DOHH2 (cell line): ENCODE measurements at regions not wholly inside any gene's neighbourhood (a gene's known extent, or its start where the extent isn't known, plus 50 kb on each side); places are given as distances from the start of the nearest gene placed in this dataset.

Source experiments
- H3F3A ChIP-seq: fragments of 200-600 bp; sonication (generic), shearing (Covaris generic); 2 replicates; pipeline ENCODE4 v1.6.0; 2016; ENCODE audit warnings: antibody characterized with exemption, mild to moderate bottlenecking; ENCODE audit not compliant: control insufficient read depth, insufficient read depth
- H3K27ac ChIP-seq: fragments of 200-600 bp; sonication (generic); 2 replicates; pipeline ENCODE4 v1.5.1; 2014; ENCODE audit warnings: low read depth, mild to moderate bottlenecking, low read length, moderate library complexity
- H3K27me3 ChIP-seq: fragments of 200-600 bp; sonication (generic); 2 replicates; pipeline ENCODE4 v1.6.1; 2014; ENCODE audit warnings: mild to moderate bottlenecking, low read length, mixed read lengths; ENCODE audit not compliant: control insufficient read depth
- H3K36me3 ChIP-seq: fragments of 200-600 bp; sonication (generic); 2 replicates; pipeline ENCODE4 v1.6.1; 2014; ENCODE audit warnings: mild to moderate bottlenecking, low read length, moderate library complexity, mixed read lengths; ENCODE audit not compliant: control insufficient read depth
- H3K4me1 ChIP-seq: fragments of 200-600 bp; sonication (generic); 2 replicates; pipeline ENCODE4 v1.6.1; 2014; ENCODE audit warnings: mild to moderate bottlenecking, low read length, mixed read lengths; ENCODE audit not compliant: control insufficient read depth
- H3K4me2 ChIP-seq: fragments of 200-600 bp; sonication (generic); 2 replicates; pipeline ENCODE4 v1.6.0; 2014; ENCODE audit warnings: mild to moderate bottlenecking, low read length, moderate library complexity
- H3K4me3 ChIP-seq: fragments of 200-600 bp; sonication (generic); 2 replicates; pipeline ENCODE4 v1.5.1; 2014; ENCODE audit warnings: mild to moderate bottlenecking, low read length, mixed read lengths
- H3K79me2 ChIP-seq: fragments of 200-600 bp; sonication (generic); 2 replicates; pipeline ENCODE4 v1.6.1; 2014; ENCODE audit warnings: mild to moderate bottlenecking, low read length, mixed read lengths; ENCODE audit not compliant: control insufficient read depth
- H3K9me2 ChIP-seq: fragments of 200-600 bp; sonication (generic); replicated peaks from 2 replicates; pipeline ENCODE4 v1.6.1; 2014; ENCODE audit warnings: mild to moderate bottlenecking, low read length, mixed read lengths; ENCODE audit not compliant: control insufficient read depth
- H3K9me3 ChIP-seq: fragments of 200-600 bp; sonication (generic); 2 replicates; pipeline ENCODE4 v1.6.1; 2014; ENCODE audit warnings: antibody characterized with exemption, low read length, mixed read lengths; ENCODE audit not compliant: control insufficient read depth, insufficient read depth
- H4K20me1 ChIP-seq: fragments of 200-600 bp; sonication (generic); 2 replicates; pipeline ENCODE4 v1.6.0; 2014; ENCODE audit warnings: low read depth, mild to moderate bottlenecking, antibody characterized with exemption, low read length, moderate library complexity; ENCODE audit not compliant: control insufficient read depth, insufficient read depth
- CTCF ChIP-seq: fragments of 200-600 bp; sonication (generic); IDR thresholded peaks from one replicate; pipeline ENCODE4 v1.5.1; 2014; ENCODE audit warnings: antibody characterized with exemption, mild to moderate bottlenecking, low read depth, low read length; ENCODE audit not compliant: poor library complexity, severe bottlenecking
- EZH2phosphoT487 ChIP-seq: fragments of 200-600 bp; sonication (generic); IDR thresholded peaks from 2 replicates; pipeline ENCODE4 v1.6.1; 2017; ENCODE audit warnings: borderline replicate concordance, mild to moderate bottlenecking, antibody characterized with exemption, low read length, moderate library complexity, mixed read lengths

- Histone ChIP-seq H3K27me3 (no peaks in the 10 kb centered on the region), H3F3A (no peaks in the 10 kb centered on the region), H3K9me2 (no peaks in the 10 kb centered on the region), H3K36me3 (no peaks in the 10 kb centered on the region), H3K9me3 (no peaks in the 10 kb centered on the region; the same call in 1 of the 2 replicates), H3K79me2 (no peaks in the 10 kb centered on the region), H3K27ac (no peak overlapping the region), H3K4me2 (no peak overlapping the region), H4K20me1 (no peaks in the 10 kb centered on the region), H3K4me1 (no peaks in the 10 kb centered on the region), H3K4me3 (no peak overlapping the region)
- no peak for TF ChIP-seq CTCF
- TF ChIP-seq EZH2phosphoT487 = no peak
Measured at GRCh38 chr2:15681089-15681885, 89.6 kb downstream of the DDX1 start.

DNA sequence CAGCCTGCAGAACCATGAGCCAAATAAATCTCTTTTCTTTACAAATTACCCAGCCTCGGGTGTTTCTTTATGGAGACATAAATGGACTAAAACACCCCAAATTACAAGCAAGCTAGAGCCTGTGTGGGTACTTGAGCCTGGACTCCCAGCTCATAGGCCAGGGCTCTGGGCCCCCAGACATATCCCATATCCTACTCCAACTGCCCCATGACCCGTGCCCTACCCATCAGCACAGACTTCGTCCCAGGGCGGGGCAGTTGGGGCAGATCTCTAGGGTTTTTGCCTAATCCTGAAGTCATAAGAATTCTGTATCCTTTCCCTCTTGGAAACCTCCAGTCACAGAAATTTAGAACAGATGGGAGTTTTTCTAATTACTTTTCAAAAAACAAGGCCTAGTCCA, 90.7 kb downstream of the DDX1 start:
- H3F3A ChIP-seq = no peaks in the 10 kb centered on the region
- H3K79me2 ChIP-seq = no peaks in the 10 kb centered on the region
- H3K36me3 ChIP-seq = no peaks in the 10 kb centered on the region
- H3K9me2 ChIP-seq = no peaks in the 10 kb centered on the region
- H3K4me3 ChIP-seq = no peak overlapping the region
- no peak overlapping the region for H3K4me2 ChIP-seq
- no peak for TF ChIP-seq CTCF
- no peak for TF ChIP-seq EZH2phosphoT487
- H3K4me1 ChIP-seq = no peaks in the 10 kb centered on the region
- no peaks in the 10 kb centered on the region for H3K27me3 ChIP-seq
- no peak overlapping the region for H3K27ac ChIP-seq
- H4K20me1 ChIP-seq = no peaks in the 10 kb centered on the region
- no peaks in the 10 kb centered on the region; the same call in 1 of the 2 replicates for H3K9me3 ChIP-seq

DNA sequence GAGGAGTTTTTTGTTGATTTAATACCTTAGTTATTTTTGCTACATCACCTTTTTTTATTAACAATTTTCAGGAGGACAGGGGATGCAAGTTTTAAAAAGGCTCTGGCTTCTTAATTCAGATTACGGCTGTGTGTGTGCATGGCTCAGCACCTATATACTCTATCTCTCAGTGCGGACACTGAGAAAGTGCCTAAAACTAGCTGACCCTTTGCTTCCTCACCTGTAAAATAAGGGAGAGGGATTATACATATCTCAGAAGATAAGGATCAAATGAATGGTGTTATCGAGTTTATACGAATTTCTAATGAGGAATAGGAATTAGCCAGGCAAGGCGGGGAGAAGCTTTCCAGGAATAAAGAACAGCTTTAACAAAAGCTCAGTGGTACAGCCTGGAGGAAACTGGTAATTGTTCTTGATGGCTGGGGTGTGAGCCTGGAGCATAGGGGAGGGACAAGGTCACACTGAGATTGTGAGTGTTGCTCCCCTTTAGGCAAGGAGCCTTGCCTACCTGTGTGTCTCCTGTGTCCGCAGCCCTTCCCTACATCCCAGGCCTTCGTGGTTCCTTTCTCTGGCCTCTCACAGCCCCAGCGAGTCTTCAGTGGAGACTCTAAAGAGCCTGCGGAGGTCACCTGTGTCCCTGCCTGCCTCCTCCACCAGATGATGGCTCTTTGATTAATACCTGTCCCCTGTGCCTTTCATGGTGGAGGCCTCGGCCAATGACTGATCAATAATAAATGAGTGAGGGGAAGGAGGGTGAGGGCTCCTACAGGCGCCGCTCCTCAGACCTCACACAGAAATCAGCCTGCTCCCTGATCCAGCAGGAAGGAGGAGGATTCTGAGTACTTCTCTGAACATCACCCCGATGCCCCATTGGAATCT, 92.7 kb downstream of the DDX1 start:
- Histone ChIP-seq H3K9me2 (no peaks in the 10 kb centered on the region), H3K4me1 (no peaks in the 10 kb centered on the region), H3K9me3 (no peaks in the 10 kb centered on the region; the same call in 1 of the 2 replicates), H3K4me3 (no peak overlapping the region), H3K4me2 (no peak overlapping the region), H3F3A (no peaks in the 10 kb centered on the region), H3K27ac (no peak overlapping the region), H3K36me3 (no peaks in the 10 kb centered on the region), H3K27me3 (peaks cover 4% of the 10 kb centered on the region; the same call in 1 of the 2 replicates), H3K79me2 (no peaks in the 10 kb centered on the region), H4K20me1 (no peaks in the 10 kb centered on the region)
- no peak for TF ChIP-seq CTCF
- no peak for TF ChIP-seq EZH2phosphoT487
